OCI-LY1 (cell line): ENCODE measurements at regions not wholly inside any gene's neighbourhood (a gene's known extent, or its start where the extent isn't known, plus 50 kb on each side); places are given as distances from the start of the nearest gene placed in this dataset.
"Not testable (repeated sequence)": the region's sequence is repeated elsewhere in the genome, so short reads cannot be mapped to it uniquely, and the experiment has no call there.

Source experiments
- H2AFZ ChIP-seq: fragments of 200-600 bp; sonication (generic), shearing (Covaris generic); 2 replicates; pipeline ENCODE4 v1.6.0; 2014; ENCODE audit warnings: antibody characterized with exemption, mild to moderate bottlenecking, low read length
- H3F3A ChIP-seq: fragments of 200-600 bp; sonication (generic), shearing (Covaris generic); 2 replicates; pipeline ENCODE4 v1.6.0; 2014; ENCODE audit warnings: mild to moderate bottlenecking, antibody characterized with exemption, low read length, moderate library complexity; ENCODE audit not compliant: insufficient read depth
- H3K27ac ChIP-seq: fragments of 200-600 bp; sonication (generic); 2 replicates; pipeline ENCODE4 v1.5.1; 2014; ENCODE audit warnings: low read length, mixed run types, mild to moderate bottlenecking, low read depth; ENCODE audit not compliant: poor library complexity, severe bottlenecking
- H3K27me3 ChIP-seq: fragments of 200-600 bp; sonication (generic); 2 replicates; pipeline ENCODE4 v1.6.0; 2014; ENCODE audit warnings: antibody characterized with exemption, mild to moderate bottlenecking, low read length, moderate library complexity; ENCODE audit not compliant: insufficient read depth
- H3K36me3 ChIP-seq: fragments of 200-600 bp; sonication (generic); 2 replicates; pipeline ENCODE4 v1.6.1; 2014; ENCODE audit warnings: mild to moderate bottlenecking, antibody characterized with exemption, low read length, moderate library complexity, mixed read lengths; ENCODE audit not compliant: insufficient read depth
- H3K4me1 ChIP-seq: fragments of 200-600 bp; sonication (generic); 2 replicates; pipeline ENCODE4 v1.5.1; 2014; ENCODE audit warnings: mild to moderate bottlenecking, low read length, moderate library complexity; ENCODE audit not compliant: insufficient read depth, severe bottlenecking
- H3K4me2 ChIP-seq: fragments of 200-600 bp; sonication (generic), shearing (Covaris generic); 2 replicates; pipeline ENCODE4 v1.6.1; 2014; ENCODE audit warnings: low read length
- H3K4me3 ChIP-seq: fragments of 200-600 bp; sonication (generic); 2 replicates; pipeline ENCODE4 v1.5.1; 2014; ENCODE audit warnings: low read length, low read depth, mild to moderate bottlenecking, mixed read lengths; ENCODE audit not compliant: poor library complexity, severe bottlenecking
- H3K79me2 ChIP-seq: fragments of 200-600 bp; shearing (Covaris generic); 2 replicates; pipeline ENCODE4 v1.6.1; 2016; ENCODE audit warnings: mixed run types, low read length, mixed read lengths; ENCODE audit not compliant: insufficient read depth
- H3K9ac ChIP-seq: fragments of 200-600 bp; sonication (generic), shearing (Covaris generic); 2 replicates; pipeline ENCODE4 v1.6.1; 2014; ENCODE audit warnings: mild to moderate bottlenecking, low read length, mixed read lengths
- H3K9me2 ChIP-seq: fragments of 200-600 bp; sonication (generic), shearing (Covaris generic); 2 replicates; pipeline ENCODE4 v1.6.1; 2014; ENCODE audit warnings: low read depth, mild to moderate bottlenecking, low read length, mixed read lengths
- H3K9me3 ChIP-seq: fragments of 200-600 bp; shearing (Covaris generic); 2 replicates; pipeline ENCODE4 v1.6.1; 2014; ENCODE audit warnings: low read length, mixed read lengths
- H4K20me1 ChIP-seq: fragments of 200-600 bp; sonication (generic), shearing (Covaris generic); 2 replicates; pipeline ENCODE4 v1.6.0; 2016; ENCODE audit warnings: mild to moderate bottlenecking, low read length; ENCODE audit not compliant: insufficient read depth
- EZH2 ChIP-seq: fragments of 200-600 bp; sonication (generic), shearing (Covaris generic); IDR thresholded peaks from 2 replicates; pipeline ENCODE4 v1.8.0; 2017; ENCODE audit warnings: borderline replicate concordance, mixed run types, mild to moderate bottlenecking, antibody characterized with exemption, low read length, moderate library complexity, mixed read lengths
- TF ChIP-seq, protein P1 (sequence below): fragments of 200-600 bp; sonication (generic), shearing (Covaris generic); IDR thresholded peaks from 2 replicates; pipeline ENCODE4 v1.5.1; 2017; ENCODE audit warnings: mild to moderate bottlenecking, antibody characterized with exemption, low read length, moderate library complexity, mixed read lengths

DNA sequence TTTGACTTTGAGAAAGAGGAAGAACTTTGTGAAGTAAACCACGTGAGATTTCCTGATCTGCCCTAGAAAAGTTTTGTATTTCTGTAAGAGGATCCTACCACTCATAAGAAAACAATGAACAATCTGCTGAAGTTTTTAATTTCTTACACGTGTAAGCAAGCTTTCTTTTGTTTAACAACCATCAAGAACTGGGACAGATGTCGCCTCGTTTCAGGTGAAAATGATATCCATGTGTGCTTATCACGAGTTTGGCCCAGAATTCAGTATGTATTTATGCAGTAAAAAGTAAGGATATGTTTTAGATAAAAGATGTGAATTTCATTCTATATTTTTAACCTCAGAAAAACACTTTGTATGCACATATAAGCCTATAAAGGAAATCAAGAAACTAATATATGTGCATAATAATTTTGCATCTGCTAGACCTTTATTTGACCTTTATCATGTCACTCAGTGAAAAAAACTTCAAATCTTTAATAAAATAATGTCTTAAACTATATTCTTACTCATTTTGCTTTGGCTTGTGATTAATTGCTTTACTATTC, 56.9 kb upstream of the DHRS4 start:
- Histone ChIP-seq H3K4me1 (no peaks in the 10 kb centered on the region), H3K27me3 (no peaks in the 10 kb centered on the region), H3F3A (no peaks in the 10 kb centered on the region), H3K4me3 (no peak overlapping the region), H3K9ac (no peak overlapping the region), H3K79me2 (no peaks in the 10 kb centered on the region), H3K4me2 (no peak overlapping the region), H2AFZ (no peak overlapping the region), H3K9me3 (no peaks in the 10 kb centered on the region), H4K20me1 (no peaks in the 10 kb centered on the region), H3K9me2 (no peaks in the 10 kb centered on the region), H3K27ac (no peak overlapping the region), H3K36me3 (no peaks in the 10 kb centered on the region)
- TF ChIP-seq EZH2, result no peak
- TF ChIP-seq, protein P1, sequence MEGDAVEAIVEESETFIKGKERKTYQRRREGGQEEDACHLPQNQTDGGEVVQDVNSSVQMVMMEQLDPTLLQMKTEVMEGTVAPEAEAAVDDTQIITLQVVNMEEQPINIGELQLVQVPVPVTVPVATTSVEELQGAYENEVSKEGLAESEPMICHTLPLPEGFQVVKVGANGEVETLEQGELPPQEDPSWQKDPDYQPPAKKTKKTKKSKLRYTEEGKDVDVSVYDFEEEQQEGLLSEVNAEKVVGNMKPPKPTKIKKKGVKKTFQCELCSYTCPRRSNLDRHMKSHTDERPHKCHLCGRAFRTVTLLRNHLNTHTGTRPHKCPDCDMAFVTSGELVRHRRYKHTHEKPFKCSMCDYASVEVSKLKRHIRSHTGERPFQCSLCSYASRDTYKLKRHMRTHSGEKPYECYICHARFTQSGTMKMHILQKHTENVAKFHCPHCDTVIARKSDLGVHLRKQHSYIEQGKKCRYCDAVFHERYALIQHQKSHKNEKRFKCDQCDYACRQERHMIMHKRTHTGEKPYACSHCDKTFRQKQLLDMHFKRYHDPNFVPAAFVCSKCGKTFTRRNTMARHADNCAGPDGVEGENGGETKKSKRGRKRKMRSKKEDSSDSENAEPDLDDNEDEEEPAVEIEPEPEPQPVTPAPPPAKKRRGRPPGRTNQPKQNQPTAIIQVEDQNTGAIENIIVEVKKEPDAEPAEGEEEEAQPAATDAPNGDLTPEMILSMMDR, result no peak

DNA sequence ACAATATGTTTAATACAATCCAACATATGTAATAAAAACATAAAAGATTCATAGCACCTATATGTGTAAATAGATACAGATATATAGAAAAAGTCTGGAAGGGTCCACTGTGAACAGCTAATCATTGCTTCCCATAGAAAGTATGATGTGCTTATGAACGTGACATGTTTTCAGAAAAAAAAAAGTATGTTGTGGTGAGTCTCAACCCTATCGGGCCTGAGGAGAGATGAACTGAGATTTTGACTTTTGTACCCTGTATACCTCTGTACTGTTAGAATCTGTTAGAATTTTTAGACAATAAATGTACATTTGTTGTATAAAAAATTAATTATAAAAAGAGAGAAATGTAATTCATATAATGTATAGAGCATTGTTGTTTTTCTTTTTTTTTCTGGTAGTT, 56.3 kb upstream of the DHRS4 start:
- H3K9ac ChIP-seq, H3K4me1 ChIP-seq, H3K79me2 ChIP-seq, H3K36me3 ChIP-seq, H3K4me3 ChIP-seq, H3K9me2 ChIP-seq, H2AFZ ChIP-seq, H3K9me3 ChIP-seq, H3K27ac ChIP-seq, H4K20me1 ChIP-seq, H3F3A ChIP-seq, H3K27me3 ChIP-seq, H3K4me2 ChIP-seq: not testable (repeated sequence)

DNA sequence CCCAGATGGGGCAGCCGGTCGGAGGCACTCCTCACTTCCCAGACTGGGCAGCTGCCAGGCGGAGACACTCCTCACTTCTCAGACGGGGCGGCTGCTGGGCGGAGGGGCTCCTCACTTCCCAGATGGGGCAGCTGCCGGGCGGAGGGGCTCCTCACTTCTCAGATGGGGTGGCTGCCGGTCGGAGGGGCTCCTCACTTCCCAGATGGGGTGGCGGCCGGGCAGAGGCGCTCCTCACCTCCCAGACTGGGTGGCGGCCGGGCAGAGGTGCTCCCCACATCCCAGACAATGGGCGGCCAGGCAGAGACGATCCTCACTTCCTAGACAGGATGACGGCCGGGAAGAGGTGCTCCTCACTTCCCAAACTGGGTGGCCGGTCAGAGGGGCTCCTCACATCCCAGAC, 55.2 kb upstream of the DHRS4 start:
- H2AFZ ChIP-seq, H3K27me3 ChIP-seq, H3K27ac ChIP-seq, H4K20me1 ChIP-seq, H3K36me3 ChIP-seq, H3F3A ChIP-seq, H3K4me1 ChIP-seq, H3K79me2 ChIP-seq, H3K9me3 ChIP-seq, H3K4me2 ChIP-seq, H3K4me3 ChIP-seq, H3K9me2 ChIP-seq, H3K9ac ChIP-seq: not testable (repeated sequence)

DNA sequence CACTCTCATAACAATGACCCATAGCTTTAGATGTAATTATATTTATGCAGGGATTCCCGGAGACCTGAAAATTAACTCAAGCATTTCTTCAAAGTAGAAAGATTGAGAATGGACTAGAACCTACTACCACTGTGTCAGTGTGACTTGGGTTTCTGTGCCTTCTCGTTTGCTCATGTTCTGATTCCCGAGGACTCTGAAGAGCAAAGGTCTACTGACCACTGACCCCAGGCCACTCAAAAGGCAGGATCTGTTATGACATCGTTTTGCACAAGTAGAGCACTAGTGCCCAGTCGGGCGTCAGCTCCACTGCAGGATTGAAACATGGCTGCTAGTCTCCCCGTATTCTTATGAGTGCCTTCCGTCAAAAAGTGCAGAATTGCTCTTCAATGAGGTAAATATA, 53.8 kb upstream of the DHRS4 start:
- Histone ChIP-seq H3K4me3 (no peak overlapping the region), H2AFZ (no peak overlapping the region), H3K9ac (no peak overlapping the region), H3K27me3 (no peaks in the 10 kb centered on the region), H3K27ac (no peak overlapping the region), H3K36me3 (no peaks in the 10 kb centered on the region), H3K4me2 (no peak overlapping the region), H3F3A (no peaks in the 10 kb centered on the region), H3K4me1 (no peaks in the 10 kb centered on the region), H3K9me3 (no peaks in the 10 kb centered on the region), H3K79me2 (no peaks in the 10 kb centered on the region), H3K9me2 (no peaks in the 10 kb centered on the region), H4K20me1 (no peaks in the 10 kb centered on the region)
- TF ChIP-seq, protein P1, result no peak
- no peak for TF ChIP-seq EZH2
